ACHN (cell line): ENCODE measurements at regions not wholly inside any gene's neighbourhood (a gene's known extent, or its start where the extent isn't known, plus 50 kb on each side); places are given as distances from the start of the nearest gene placed in this dataset.
"Not testable (repeated sequence)": the region's sequence is repeated elsewhere in the genome, so short reads cannot be mapped to it uniquely, and the experiment has no call there.

Experiments
- DNase-seq: peaks from one replicate; pipeline ENCODE4 v3.0.0-alpha.2; 2015
- in situ Hi-C: cut with HindIII; loops from 2 replicates; pipeline ENCODE4 v1.10.0; 2017; ENCODE audit warnings: low sequenced_read_pairs, low pct_ligation_motif_present, low pct_unique_long_range_greater_than_20kb

GRCh38 chr7:45328403-45328981 lies 170.9 kb downstream of the RAMP3 start:
- no peak for DNase-seq
- in situ Hi-C loops = no loop called here

DNA sequence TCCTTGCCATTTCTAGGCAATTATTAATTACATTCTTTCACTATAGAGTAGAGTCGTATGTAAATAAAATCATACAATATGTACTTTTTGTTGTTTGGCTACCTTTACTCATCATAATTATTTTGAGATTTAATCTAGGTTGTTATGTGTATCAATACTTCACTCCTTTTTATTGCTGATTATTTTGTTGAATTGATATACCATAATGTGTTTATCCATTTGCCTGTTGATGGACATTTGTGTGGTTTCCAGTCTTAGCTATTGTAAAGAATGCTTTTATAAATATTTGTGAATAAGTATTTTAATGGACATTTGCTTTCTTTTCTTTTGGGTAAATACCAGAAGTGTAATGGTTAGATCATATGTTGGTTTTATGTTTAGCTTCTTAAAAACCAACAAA lies 174.0 kb downstream of the RAMP3 start:
- in situ Hi-C loops = no loop called here
- no peak for DNase-seq

GRCh38 chr7:45335024-45335423 lies 177.4 kb downstream of the RAMP3 start:
- DNase-seq, in situ Hi-C loops: not testable (repeated sequence)

DNA sequence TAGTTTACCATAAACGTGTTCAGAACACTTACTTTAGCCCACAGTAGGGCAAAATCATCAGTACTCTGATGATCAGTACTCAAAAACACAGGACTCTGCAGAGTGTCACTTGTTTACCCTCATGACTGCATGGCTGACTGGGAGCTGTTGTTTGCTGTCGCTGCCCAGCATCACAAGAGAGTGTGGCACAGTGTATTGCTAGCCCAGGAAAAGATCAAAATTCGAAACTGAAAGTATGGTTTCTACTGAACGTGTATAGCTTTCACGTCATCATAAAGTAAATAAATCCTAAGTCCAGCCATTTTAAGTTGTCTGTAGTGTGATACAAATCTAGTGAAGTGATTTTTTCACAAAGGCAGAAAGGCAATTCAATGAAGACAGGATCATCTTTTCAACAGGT lies 184.6 kb downstream of the RAMP3 start:
- DNase-seq = no peak
- in situ Hi-C loops = no loop called here

GRCh38 chr7:45343746-45344145 lies 186.2 kb downstream of the RAMP3 start:
- in situ Hi-C loops = no loop called here
- DNase-seq = no peak

- in situ Hi-C loops = no loop called here
- no peak for DNase-seq
Observed at GRCh38 chr7:45347804-45348203, 190.2 kb downstream of the RAMP3 start.

DNA sequence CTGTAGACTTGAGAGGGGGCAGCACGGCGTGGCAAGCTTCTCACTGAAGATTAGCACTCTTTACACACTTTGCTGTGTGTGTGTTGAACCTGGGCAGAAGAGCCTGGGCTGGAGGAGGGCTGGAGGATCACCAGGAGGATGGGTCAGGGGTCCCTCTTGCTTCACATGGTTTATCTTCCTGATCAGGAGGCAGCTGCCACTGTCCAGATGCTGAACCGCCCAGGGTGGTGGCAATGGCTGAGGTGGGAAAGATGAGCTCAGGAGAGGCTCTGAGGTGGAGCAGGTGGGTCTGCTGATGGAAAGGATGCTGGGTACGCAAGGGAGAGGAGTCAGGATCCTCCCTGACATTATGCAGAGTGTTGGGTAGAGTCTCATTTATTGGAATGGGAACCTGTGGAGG lies 191.5 kb downstream of the RAMP3 start:
- in situ Hi-C loops = no loop called here
- no peak for DNase-seq

- DNase-seq = no peak
- in situ Hi-C loops = no loop called here
Observed at GRCh38 chr7:45350896-45351295, 193.3 kb downstream of the RAMP3 start.

GRCh38 chr7:45358287-45358686 lies 200.7 kb downstream of the RAMP3 start:
- no peak for DNase-seq
- in situ Hi-C loops = no loop called here

DNA sequence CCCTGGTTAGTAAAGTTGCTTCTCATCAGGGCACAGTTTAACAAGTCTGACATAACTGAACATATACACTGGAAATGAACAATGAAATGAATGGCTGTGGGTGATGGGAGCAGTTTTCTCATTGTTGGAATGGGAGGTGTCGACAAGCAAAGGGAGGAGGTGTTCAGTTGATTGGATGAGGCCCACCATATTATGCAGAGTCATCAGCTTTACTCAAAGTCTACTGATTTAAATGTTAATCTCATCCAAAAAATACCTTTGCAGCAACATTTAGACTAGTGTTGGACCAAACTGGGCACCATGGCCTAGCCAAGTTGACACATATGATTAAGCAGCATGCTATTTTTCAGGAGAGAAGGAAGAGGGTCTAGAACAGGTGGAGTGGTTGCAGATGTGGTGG lies 201.7 kb downstream of the RAMP3 start:
- DNase-seq = no peak
- in situ Hi-C loops = no loop called here

GRCh38 chr7:45359776-45360175 lies 202.2 kb downstream of the RAMP3 start:
- in situ Hi-C loops = no loop called here
- DNase-seq = no peak

- no peak for DNase-seq
- in situ Hi-C loops = no loop called here
Observed at GRCh38 chr7:45363669-45364068, 206.1 kb downstream of the RAMP3 start.

DNA sequence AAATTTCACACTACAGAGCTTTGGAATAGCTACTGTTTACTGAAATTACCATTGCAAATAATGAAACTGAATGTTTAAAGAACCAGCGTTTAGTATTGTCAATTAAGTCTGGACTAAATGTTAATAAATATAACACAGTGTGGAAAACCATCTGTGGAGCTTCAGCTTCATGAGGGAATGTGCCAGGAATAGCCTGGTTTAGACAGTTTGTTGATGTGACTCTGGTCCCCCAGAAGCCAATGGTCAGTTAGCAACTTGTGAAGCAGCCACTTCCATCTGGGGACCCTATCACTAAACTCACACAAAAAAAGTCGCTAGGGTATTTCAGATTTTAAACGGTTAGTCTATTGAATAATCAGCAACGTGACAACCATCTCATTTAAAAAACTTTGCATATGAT lies 207.8 kb downstream of the RAMP3 start:
- no peak for DNase-seq
- in situ Hi-C loops = no loop called here

DNA sequence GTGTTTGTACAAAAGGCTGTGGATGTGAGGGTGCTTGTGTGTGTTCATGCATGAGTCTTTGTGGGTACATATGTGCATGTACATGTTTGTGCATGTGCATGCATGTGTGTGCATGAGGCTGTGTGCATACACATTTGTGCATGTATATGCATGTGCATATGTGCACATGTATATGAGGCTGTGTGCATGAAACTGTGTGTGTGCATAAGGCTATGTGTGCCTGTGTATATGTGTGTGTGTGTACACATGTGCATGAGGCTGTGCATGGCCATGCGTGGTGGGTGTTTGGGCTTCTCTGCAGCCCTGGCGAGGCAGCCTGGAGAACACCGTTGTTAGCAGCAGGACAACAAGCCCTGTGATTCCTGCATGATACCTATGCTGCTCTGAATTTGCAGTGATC lies 207.7 kb upstream of the ADCY1 start:
- in situ Hi-C loops = no loop called here

GRCh38 chr7:45367026-45367425 lies 207.1 kb upstream of the ADCY1 start:
- no peak for DNase-seq
- in situ Hi-C loops = no loop called here

More for the DNA sequence above, 207.7 kb upstream of the ADCY1 start:
- no peak for DNase-seq

DNA sequence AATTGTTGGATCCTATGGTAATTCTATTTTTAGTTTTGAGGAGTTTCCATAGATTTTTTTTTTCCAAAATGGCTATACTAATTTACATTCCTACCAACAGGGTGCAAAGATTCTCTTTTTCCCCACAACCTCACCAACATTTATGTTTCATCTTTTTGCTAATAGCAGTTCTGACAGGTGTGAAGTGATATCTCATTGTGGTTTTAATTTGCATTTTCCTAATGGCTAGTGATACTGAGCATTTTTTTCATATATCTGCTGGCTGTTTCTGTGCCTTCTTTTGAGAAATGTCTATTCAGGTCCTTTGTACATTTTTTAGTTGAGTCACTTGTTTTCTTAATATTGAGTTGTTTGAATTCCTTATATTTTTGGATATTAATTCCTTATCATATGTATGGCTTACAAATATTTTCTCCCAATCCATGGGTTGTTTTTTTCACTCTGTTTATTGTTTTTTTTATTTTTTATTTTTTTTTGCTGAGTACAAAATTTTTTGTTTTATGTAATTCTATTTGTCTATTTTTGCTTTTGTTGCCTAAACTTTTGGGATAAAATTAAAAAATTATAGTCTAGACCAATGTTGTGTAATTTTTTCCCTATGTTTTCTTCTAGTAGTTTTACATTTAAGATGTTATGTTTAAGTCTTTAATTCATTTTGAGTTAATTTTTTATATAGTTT lies 205.9 kb upstream of the ADCY1 start:
- DNase-seq = no peak
- in situ Hi-C loops = no loop called here

DNA sequence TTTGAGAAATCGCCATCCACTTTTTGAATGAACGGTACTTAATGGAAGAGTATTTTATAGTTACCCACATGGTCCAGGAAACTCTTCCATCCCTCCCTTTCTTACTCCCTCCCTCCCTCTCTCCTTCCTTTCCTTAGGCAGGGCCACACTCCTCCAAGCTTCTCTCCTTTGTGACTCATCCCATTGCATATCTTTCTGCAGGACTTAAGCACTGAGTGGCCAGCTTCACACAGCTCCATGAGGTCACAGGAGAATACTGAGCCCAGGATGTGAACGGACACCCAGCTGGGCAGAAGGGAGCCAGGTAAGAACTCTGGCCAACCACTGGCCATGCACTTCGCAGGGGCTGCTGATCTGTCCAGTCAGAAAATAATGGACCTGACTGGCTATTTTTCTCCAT lies 189.7 kb upstream of the ADCY1 start:
- in situ Hi-C loops = no loop called here
- no peak for DNase-seq

DNA sequence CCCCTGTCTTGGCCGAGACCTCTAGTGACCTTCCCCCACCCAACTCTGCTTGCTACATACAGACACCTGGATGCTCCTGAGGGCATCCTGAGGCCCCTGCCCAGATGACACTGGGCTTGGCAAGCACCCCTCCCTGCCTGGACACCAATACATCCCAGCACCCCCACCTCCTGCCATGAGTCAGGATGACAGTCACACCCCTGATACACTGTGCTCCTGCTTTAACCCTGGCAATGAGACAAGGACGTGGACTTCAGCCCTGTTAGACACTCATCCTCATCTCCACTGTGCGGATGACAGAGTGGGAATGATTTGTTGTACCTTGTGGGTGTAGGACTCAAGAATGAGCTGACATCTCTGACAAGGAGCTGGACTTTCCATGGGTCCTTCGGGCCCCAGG lies 186.3 kb upstream of the ADCY1 start:
- in situ Hi-C loops = no loop called here
- DNase-seq = no peak

DNA sequence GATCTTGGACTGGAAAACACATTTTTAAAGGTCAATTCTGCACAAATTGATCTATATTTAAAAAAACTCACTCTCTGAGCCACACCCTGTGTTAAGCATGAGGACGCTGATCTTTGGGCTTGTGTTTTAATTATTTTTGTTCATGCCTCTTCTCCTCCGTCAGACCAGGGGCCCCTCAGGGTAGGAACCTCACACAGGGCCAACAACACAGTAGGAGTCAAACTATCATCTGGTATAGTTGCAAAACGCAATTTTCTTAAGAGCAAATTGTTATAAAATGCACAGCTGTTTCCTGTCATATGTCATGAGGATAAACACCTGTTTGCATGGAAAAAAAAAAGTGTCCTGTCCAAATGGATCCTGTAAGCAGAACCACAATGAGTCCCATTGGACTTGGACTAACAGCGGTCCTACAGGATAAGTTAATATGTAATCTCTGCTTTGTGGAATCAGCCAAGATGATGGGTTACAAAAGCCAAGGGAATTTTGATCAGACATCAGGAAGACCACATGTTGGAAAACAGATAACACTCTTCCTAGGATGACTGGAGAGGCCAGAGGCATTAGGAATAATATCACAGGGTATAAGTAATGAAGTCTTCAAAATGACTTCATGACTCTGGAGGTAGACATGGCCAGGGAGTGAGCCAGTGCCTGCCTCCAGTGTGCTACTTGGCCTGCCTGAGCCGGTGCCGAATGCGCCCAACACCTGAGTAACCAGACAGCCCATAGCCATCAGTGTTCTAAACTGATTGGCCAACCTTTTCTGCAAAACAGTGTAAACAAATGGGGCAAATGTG lies 184.9 kb upstream of the ADCY1 start:
- no peak for DNase-seq
- in situ Hi-C loops = no loop called here

GRCh38 chr7:45390180-45390579 lies 184.0 kb upstream of the ADCY1 start:
- in situ Hi-C loops = no loop called here
- no peak for DNase-seq
